GM23338 (cell line): ENCODE measurements at regions not wholly inside any gene's neighbourhood (a gene's known extent, or its start where the extent isn't known, plus 50 kb on each side); places are given as distances from the start of the nearest gene placed in this dataset.

Source experiments
- TF ChIP-seq, protein P1 (sequence below): fragments of 250-450 bp; sonication (Bioruptor Pico); IDR thresholded peaks from 2 replicates; pipeline ENCODE4 v1.5.0; 2020; ENCODE audit warnings: mild to moderate bottlenecking, moderate library complexity
- TF ChIP-seq, protein P2 (sequence below), 2 experiments: fragments of 200-600 bp in 1 of 2; sonication (generic) in 1 of 2; conservative IDR thresholded peaks; 2 replicates each; pipeline versions ENCODE4 v1.5.1 to v1.6.1; 2016 to 2017; ENCODE audit warnings: antibody characterized with exemption in 2 of 2, low read depth in 2 of 2, mild to moderate bottlenecking in 2 of 2, moderate library complexity in 1 of 2
- TF ChIP-seq, protein P3 (sequence below): IDR thresholded peaks from 2 replicates; pipeline ENCODE4 v1.6.1; 2016; ENCODE audit warnings: antibody characterized with exemption

DNA sequence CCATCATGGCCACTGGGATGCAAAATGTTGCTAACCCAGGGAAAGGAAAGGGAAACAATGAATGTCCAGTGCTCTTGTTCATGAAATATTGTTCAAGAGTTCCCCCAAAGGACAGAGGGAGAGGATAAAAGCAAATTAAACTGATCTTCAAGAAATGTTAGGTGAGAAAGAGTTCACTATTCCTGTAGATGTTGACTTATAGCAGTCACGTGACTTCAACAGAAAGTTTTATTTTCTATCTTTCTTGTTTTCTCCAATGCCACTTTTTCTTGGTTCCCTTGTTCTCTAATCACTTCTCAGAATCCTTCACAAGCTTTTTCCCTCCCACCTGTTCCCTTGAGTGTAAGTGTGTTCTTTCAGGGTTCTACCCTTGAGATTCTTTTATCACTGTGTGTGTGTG is 245.3 kb downstream of the C12orf42 start (continued):
- TF ChIP-seq, protein P1, sequence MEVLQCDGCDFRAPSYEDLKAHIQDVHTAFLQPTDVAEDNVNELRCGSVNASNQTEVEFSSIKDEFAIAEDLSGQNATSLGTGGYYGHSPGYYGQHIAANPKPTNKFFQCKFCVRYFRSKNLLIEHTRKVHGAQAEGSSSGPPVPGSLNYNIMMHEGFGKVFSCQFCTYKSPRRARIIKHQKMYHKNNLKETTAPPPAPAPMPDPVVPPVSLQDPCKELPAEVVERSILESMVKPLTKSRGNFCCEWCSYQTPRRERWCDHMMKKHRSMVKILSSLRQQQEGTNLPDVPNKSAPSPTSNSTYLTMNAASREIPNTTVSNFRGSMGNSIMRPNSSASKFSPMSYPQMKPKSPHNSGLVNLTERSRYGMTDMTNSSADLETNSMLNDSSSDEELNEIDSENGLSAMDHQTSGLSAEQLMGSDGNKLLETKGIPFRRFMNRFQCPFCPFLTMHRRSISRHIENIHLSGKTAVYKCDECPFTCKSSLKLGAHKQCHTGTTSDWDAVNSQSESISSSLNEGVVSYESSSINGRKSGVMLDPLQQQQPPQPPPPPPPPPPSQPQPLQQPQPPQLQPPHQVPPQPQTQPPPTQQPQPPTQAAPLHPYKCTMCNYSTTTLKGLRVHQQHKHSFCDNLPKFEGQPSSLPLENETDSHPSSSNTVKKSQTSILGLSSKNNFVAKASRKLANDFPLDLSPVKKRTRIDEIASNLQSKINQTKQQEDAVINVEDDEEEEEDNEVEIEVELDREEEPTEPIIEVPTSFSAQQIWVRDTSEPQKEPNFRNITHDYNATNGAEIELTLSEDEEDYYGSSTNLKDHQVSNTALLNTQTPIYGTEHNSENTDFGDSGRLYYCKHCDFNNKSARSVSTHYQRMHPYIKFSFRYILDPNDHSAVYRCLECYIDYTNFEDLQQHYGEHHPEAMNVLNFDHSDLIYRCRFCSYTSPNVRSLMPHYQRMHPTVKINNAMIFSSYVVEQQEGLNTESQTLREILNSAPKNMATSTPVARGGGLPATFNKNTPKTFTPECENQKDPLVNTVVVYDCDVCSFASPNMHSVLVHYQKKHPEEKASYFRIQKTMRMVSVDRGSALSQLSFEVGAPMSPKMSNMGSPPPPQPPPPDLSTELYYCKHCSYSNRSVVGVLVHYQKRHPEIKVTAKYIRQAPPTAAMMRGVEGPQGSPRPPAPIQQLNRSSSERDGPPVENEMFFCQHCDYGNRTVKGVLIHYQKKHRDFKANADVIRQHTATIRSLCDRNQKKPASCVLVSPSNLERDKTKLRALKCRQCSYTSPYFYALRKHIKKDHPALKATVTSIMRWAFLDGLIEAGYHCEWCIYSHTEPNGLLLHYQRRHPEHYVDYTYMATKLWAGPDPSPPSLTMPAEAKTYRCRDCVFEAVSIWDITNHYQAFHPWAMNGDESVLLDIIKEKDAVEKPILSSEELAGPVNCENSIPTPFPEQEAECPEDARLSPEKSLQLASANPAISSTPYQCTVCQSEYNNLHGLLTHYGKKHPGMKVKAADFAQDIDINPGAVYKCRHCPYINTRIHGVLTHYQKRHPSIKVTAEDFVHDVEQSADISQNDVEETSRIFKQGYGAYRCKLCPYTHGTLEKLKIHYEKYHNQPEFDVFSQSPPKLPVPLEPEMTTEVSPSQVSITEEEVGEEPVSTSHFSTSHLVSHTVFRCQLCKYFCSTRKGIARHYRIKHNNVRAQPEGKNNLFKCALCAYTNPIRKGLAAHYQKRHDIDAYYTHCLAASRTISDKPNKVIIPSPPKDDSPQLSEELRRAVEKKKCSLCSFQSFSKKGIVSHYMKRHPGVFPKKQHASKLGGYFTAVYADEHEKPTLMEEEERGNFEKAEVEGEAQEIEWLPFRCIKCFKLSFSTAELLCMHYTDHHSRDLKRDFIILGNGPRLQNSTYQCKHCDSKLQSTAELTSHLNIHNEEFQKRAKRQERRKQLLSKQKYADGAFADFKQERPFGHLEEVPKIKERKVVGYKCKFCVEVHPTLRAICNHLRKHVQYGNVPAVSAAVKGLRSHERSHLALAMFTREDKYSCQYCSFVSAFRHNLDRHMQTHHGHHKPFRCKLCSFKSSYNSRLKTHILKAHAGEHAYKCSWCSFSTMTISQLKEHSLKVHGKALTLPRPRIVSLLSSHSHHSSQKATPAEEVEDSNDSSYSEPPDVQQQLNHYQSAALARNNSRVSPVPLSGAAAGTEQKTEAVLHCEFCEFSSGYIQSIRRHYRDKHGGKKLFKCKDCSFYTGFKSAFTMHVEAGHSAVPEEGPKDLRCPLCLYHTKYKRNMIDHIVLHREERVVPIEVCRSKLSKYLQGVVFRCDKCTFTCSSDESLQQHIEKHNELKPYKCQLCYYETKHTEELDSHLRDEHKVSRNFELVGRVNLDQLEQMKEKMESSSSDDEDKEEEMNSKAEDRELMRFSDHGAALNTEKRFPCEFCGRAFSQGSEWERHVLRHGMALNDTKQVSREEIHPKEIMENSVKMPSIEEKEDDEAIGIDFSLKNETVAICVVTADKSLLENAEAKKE (CRISPR knock-in tag): no peak
- TF ChIP-seq, protein P2, sequence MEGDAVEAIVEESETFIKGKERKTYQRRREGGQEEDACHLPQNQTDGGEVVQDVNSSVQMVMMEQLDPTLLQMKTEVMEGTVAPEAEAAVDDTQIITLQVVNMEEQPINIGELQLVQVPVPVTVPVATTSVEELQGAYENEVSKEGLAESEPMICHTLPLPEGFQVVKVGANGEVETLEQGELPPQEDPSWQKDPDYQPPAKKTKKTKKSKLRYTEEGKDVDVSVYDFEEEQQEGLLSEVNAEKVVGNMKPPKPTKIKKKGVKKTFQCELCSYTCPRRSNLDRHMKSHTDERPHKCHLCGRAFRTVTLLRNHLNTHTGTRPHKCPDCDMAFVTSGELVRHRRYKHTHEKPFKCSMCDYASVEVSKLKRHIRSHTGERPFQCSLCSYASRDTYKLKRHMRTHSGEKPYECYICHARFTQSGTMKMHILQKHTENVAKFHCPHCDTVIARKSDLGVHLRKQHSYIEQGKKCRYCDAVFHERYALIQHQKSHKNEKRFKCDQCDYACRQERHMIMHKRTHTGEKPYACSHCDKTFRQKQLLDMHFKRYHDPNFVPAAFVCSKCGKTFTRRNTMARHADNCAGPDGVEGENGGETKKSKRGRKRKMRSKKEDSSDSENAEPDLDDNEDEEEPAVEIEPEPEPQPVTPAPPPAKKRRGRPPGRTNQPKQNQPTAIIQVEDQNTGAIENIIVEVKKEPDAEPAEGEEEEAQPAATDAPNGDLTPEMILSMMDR (conservative IDR thresholded peaks at IDR 0.05; ENCODE audit: low read depth in 2 of 2): no peak
- TF ChIP-seq, protein P3, sequence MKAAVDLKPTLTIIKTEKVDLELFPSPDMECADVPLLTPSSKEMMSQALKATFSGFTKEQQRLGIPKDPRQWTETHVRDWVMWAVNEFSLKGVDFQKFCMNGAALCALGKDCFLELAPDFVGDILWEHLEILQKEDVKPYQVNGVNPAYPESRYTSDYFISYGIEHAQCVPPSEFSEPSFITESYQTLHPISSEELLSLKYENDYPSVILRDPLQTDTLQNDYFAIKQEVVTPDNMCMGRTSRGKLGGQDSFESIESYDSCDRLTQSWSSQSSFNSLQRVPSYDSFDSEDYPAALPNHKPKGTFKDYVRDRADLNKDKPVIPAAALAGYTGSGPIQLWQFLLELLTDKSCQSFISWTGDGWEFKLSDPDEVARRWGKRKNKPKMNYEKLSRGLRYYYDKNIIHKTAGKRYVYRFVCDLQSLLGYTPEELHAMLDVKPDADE: no peak
